Mesenchymal stem cell (in vitro differentiated cells and primary cell): ENCODE measurements at regions not wholly inside any gene's neighbourhood (a gene's known extent, or its start where the extent isn't known, plus 50 kb on each side); places are given as distances from the start of the nearest gene placed in this dataset.

ENCODE experiments used
- DNase-seq: peaks from one replicate; pipeline ENCODE4 v3.0.0-alpha.2; 2013
- H2AFZ ChIP-seq: one replicate; pipeline ENCODE4 v1.6.1; 2013; ENCODE audit warnings: low read depth, mild to moderate bottlenecking, control low read depth, inconsistent platforms, low read length, moderate library complexity
- H2AK5ac ChIP-seq: 2 replicates; pipeline ENCODE4 v1.6.1; 2013; ENCODE audit warnings: low read length, moderate library complexity, mild to moderate bottlenecking, inconsistent platforms; ENCODE audit not compliant: severe bottlenecking
- H2BK120ac ChIP-seq: one replicate; pipeline ENCODE4 v1.6.1; 2013; ENCODE audit warnings: low read depth, mild to moderate bottlenecking, inconsistent platforms, low read length, moderate library complexity
- H2BK12ac ChIP-seq, 2 experiments: one replicate each; pipeline ENCODE4 v1.6.1; 2013; ENCODE audit warnings: inconsistent platforms in 2 of 2, low read length in 2 of 2, mild to moderate bottlenecking in 2 of 2, moderate library complexity in 2 of 2, control low read depth in 1 of 2
- H2BK15ac ChIP-seq: one replicate; pipeline ENCODE4 v1.6.1; 2013; ENCODE audit warnings: mild to moderate bottlenecking, low read depth, inconsistent platforms; ENCODE audit not compliant: poor library complexity, severe bottlenecking
- H2BK5ac ChIP-seq: 2 replicates; pipeline ENCODE4 v1.6.1; 2013; ENCODE audit warnings: low read depth, mild to moderate bottlenecking, low read length, control low read depth, inconsistent platforms; ENCODE audit not compliant: poor library complexity, severe bottlenecking
- H3K14ac ChIP-seq, 2 experiments: one replicate each; pipeline ENCODE4 v1.6.1; 2013; ENCODE audit warnings: inconsistent platforms in 2 of 2, low read length in 2 of 2, control low read depth in 1 of 2, mild to moderate bottlenecking in 1 of 2, moderate library complexity in 1 of 2
- H3K18ac ChIP-seq, 2 experiments: one replicate each; pipeline ENCODE4 v1.6.1; 2013; ENCODE audit warnings: inconsistent platforms in 2 of 2, low read length in 2 of 2, control low read depth in 1 of 2, low read depth in 1 of 2, mild to moderate bottlenecking in 1 of 2
- H3K23ac ChIP-seq, 2 experiments: one replicate each; pipeline ENCODE4 v1.6.1; 2013; ENCODE audit warnings: inconsistent platforms in 2 of 2, low read length in 2 of 2, mild to moderate bottlenecking in 2 of 2, moderate library complexity in 2 of 2, control low read depth in 1 of 2
- H3K27ac ChIP-seq: 2 replicates; pipeline ENCODE4 v1.5.1; 2013; ENCODE audit warnings: mild to moderate bottlenecking, moderate library complexity, low read length, control low read depth, inconsistent platforms; ENCODE audit not compliant: poor library complexity, severe bottlenecking
- H3K27me3 ChIP-seq, 2 experiments: 2 replicates each; pipeline versions ENCODE4 v1.6.1 to v1.7.0; 2013; ENCODE audit warnings: low read length in 2 of 2, mild to moderate bottlenecking in 2 of 2, moderate library complexity in 2 of 2, control low read depth in 1 of 2, inconsistent platforms in 1 of 2; ENCODE audit not compliant: control insufficient read depth in 1 of 2, insufficient read depth in 1 of 2
- H3K36me3 ChIP-seq, 2 experiments: 2 replicates each; pipeline versions ENCODE4 v1.6.1 to v1.7.0; 2013; ENCODE audit warnings: low read length in 2 of 2, control low read depth in 1 of 2, inconsistent platforms in 1 of 2, low read depth in 1 of 2, mild to moderate bottlenecking in 1 of 2; ENCODE audit not compliant: insufficient read depth in 2 of 2, control insufficient read depth in 1 of 2
- H3K4ac ChIP-seq, 2 experiments: one replicate each; pipeline ENCODE4 v1.6.1; 2013; ENCODE audit warnings: inconsistent platforms in 2 of 2, low read length in 2 of 2, mild to moderate bottlenecking in 2 of 2, moderate library complexity in 2 of 2, control low read depth in 1 of 2, low read depth in 1 of 2
- H3K4me1 ChIP-seq: 2 replicates; pipeline ENCODE4 v1.6.1; 2013; ENCODE audit warnings: low read depth, low read length, control low read depth; ENCODE audit not compliant: control insufficient read depth, insufficient read depth
- H3K4me2 ChIP-seq: 2 replicates; pipeline ENCODE4 v1.6.1; 2013; ENCODE audit warnings: low read length, mild to moderate bottlenecking, inconsistent platforms; ENCODE audit not compliant: poor library complexity, severe bottlenecking
- H3K4me3 ChIP-seq, 2 experiments: 2 replicates each; pipeline versions ENCODE4 v1.5.1 to v1.7.0; 2013; ENCODE audit warnings: low read length in 2 of 2, mild to moderate bottlenecking in 2 of 2, control low read depth in 1 of 2, low read depth in 1 of 2; ENCODE audit not compliant: insufficient read depth in 1 of 2
- H3K79me1 ChIP-seq: replicated peaks from 2 replicates; pipeline ENCODE4 v1.6.1; 2013; ENCODE audit warnings: mild to moderate bottlenecking, control low read depth, low read length, inconsistent platforms; ENCODE audit not compliant: poor library complexity, severe bottlenecking
- H3K9ac ChIP-seq: 2 replicates; pipeline ENCODE4 v1.7.0; 2013; ENCODE audit warnings: mild to moderate bottlenecking, low read length, moderate library complexity
- H3K9me3 ChIP-seq: 2 replicates; pipeline ENCODE4 v1.7.0; 2013; ENCODE audit warnings: mild to moderate bottlenecking, low read length; ENCODE audit not compliant: control insufficient read depth
- H4K8ac ChIP-seq: one replicate; pipeline ENCODE4 v1.6.1; 2013; ENCODE audit warnings: inconsistent platforms, mild to moderate bottlenecking, low read length, moderate library complexity
- H4K91ac ChIP-seq: one replicate; pipeline ENCODE4 v1.6.1; 2013; ENCODE audit warnings: mild to moderate bottlenecking, low read length, inconsistent platforms
- whole genome bisulfite sequencing: methylation state at CpG from one replicate; pipeline ENCODE4 v1.1.7; 2013; ENCODE audit warnings: mixed read lengths; 5-methylcytosine and 5-hydroxymethylcytosine counted together

GRCh38 chr7:85554236-85555178 is 367.7 kb upstream of the SEMA3D start:
- H2BK5ac ChIP-seq = no peak overlapping the region
- H2BK12ac ChIP-seq = no peak overlapping the region
- no peak overlapping the region for H3K9ac ChIP-seq
- no peak overlapping the region for H3K4me2 ChIP-seq
- no peak overlapping the region for H2AK5ac ChIP-seq
- H3K27me3 ChIP-seq = no peaks in the 10 kb centered on the region
- no peak overlapping the region for H3K14ac ChIP-seq
- no peak overlapping the region for H2AFZ ChIP-seq
- no peak overlapping the region for H3K4ac ChIP-seq
- no peak overlapping the region for H3K4me3 ChIP-seq
- no peak overlapping the region for H4K8ac ChIP-seq
- no peaks in the 10 kb centered on the region for H3K9me3 ChIP-seq
- no peak overlapping the region for H3K23ac ChIP-seq
- H3K4me1 ChIP-seq = no peaks in the 10 kb centered on the region
- no peak overlapping the region for H2BK15ac ChIP-seq
- H2BK120ac ChIP-seq = no peak overlapping the region
- DNase-seq = peak; percentile 73
- no peaks in the 10 kb centered on the region for H3K36me3 ChIP-seq
- 0% methylated on average over 1 of the region's 5 CpGs for WGBS
- no peak overlapping the region for H4K91ac ChIP-seq
- H3K18ac ChIP-seq = no peak overlapping the region
- no peaks in the 10 kb centered on the region for H3K79me1 ChIP-seq
- H3K27ac ChIP-seq = no peak overlapping the region

- Histone ChIP-seq H3K23ac (no peak overlapping the region), H2AK5ac (no peak overlapping the region), H2BK5ac (no peak overlapping the region), H3K4me2 (no peak overlapping the region), H2AFZ (no peak overlapping the region), H2BK12ac (no peak overlapping the region), H3K18ac (no peak overlapping the region), H4K8ac (no peak overlapping the region), H4K91ac (no peak overlapping the region), H2BK15ac (no peak overlapping the region), H3K4me1 (no peaks in the 10 kb centered on the region), H3K36me3 (no peaks in the 10 kb centered on the region), H2BK120ac (no peak overlapping the region), H3K27ac (no peak overlapping the region), H3K27me3 (no peaks in the 10 kb centered on the region), H3K9me3 (no peaks in the 10 kb centered on the region), H3K4ac (no peak overlapping the region), H3K14ac (no peak overlapping the region), H3K79me1 (no peaks in the 10 kb centered on the region), H3K4me3 (no peak overlapping the region), H3K9ac (no peak overlapping the region)
- WGBS = 83% methylated on average over 3 of the region's 3 CpGs
- DNase-seq = no peak
Observed at GRCh38 chr7:85535974-85536729, 349.3 kb upstream of the SEMA3D start.

GRCh38 chr7:85529831-85530230 is 343.0 kb upstream of the SEMA3D start:
- no peak overlapping the region for H2BK5ac ChIP-seq
- H3K9ac ChIP-seq = no peak overlapping the region
- no peak overlapping the region for H3K4ac ChIP-seq
- no peak overlapping the region for H4K8ac ChIP-seq
- no peak overlapping the region for H3K4me3 ChIP-seq
- H3K79me1 ChIP-seq = no peaks in the 10 kb centered on the region
- no peak overlapping the region for H2AFZ ChIP-seq
- peak; percentile 57 for DNase-seq
- WGBS = 37% methylated on average over 4 of the region's 4 CpGs
- H3K4me1 ChIP-seq = no peaks in the 10 kb centered on the region
- H2BK120ac ChIP-seq = no peak overlapping the region
- no peak overlapping the region for H3K4me2 ChIP-seq
- H3K27me3 ChIP-seq = no peaks in the 10 kb centered on the region
- no peak overlapping the region for H2BK15ac ChIP-seq
- H3K14ac ChIP-seq = no peak overlapping the region
- H3K18ac ChIP-seq = peak overlapping the region in 1 of 2 experiments; percentile 50
- no peak overlapping the region for H3K27ac ChIP-seq
- no peak overlapping the region for H2AK5ac ChIP-seq
- no peaks in the 10 kb centered on the region for H3K36me3 ChIP-seq
- H4K91ac ChIP-seq = no peak overlapping the region
- H3K23ac ChIP-seq = no peak overlapping the region
- no peaks in the 10 kb centered on the region for H3K9me3 ChIP-seq
- no peak overlapping the region for H2BK12ac ChIP-seq

GRCh38 chr7:85529201-85529600 is 342.3 kb upstream of the SEMA3D start:
- Histone ChIP-seq H3K79me1 (no peaks in the 10 kb centered on the region), H3K14ac (no peak overlapping the region), H2BK5ac (no peak overlapping the region), H3K4ac (no peak overlapping the region), H2BK12ac (no peak overlapping the region), H3K27me3 (no peaks in the 10 kb centered on the region), H2AK5ac (no peak overlapping the region), H3K4me2 (no peak overlapping the region), H3K23ac (no peak overlapping the region), H4K8ac (no peak overlapping the region), H3K27ac (no peak overlapping the region), H3K36me3 (no peaks in the 10 kb centered on the region), H3K18ac (no peak overlapping the region), H2BK15ac (no peak overlapping the region), H2BK120ac (no peak overlapping the region), H3K4me3 (no peak overlapping the region), H3K9ac (no peak overlapping the region), H2AFZ (no peak overlapping the region), H3K4me1 (no peaks in the 10 kb centered on the region), H4K91ac (no peak overlapping the region), H3K9me3 (no peaks in the 10 kb centered on the region)
- 64% methylated on average over 3 of the region's 3 CpGs for WGBS
- DNase-seq = peak; percentile 50
